ENCODE measurements at regions not wholly inside any gene's neighbourhood (a gene's known extent, or its start where the extent isn't known, plus 50 kb on each side); places are given as distances from the start of the nearest gene placed in this dataset.

DNA sequence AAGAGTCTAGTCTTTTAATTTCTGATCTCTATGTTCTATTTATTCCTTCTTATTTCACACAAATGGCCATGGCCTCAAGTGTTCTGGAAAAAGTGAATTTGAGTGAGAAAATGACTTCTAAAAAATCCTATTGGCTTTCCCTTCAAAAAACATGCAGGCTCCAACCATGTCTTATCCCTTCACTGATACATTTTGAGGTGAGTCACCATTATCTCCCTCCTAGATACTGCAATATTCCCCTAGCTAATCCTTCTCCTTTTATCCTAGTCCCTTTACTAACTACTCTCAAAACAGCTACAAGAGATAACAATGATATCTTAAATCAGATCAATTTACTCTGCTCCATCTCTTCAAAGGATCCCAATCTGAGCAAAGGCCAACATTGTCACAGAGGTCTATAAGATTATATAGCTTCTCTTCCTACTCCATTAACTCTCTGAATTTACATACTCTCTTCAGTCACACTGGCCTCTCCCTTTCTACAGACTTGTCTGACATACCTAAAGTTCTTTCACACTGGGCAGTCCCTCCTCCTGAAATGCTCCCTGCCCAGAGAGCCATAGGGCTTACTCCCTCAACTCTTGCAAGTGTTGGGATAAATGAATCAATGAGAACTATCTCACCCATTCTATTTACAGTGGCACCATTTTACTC is 129.2 kb downstream of the TENT5A start:
- TF ChIP-seq CTCF (IDR thresholded peaks at IDR 0.05) (no peak), ZFX (IDR thresholded peaks at IDR 0.05; ENCODE audit: borderline replicate concordance) (no peak)

Data from 22Rv1 (cell line).